IMR-90 (cell line): ENCODE measurements at regions not wholly inside any gene's neighbourhood (a gene's known extent, or its start where the extent isn't known, plus 50 kb on each side); places are given as distances from the start of the nearest gene placed in this dataset.

Source experiments
- CEBPB ChIP-seq: IDR thresholded peaks from 2 replicates; pipeline ENCODE4 v1.6.1; 2012; ENCODE audit warnings: low read depth, low read length, improper control_type of control experiment
- ELK1 ChIP-seq: fragments of 150-350 bp; IDR thresholded peaks from 2 replicates; pipeline ENCODE4 v1.6.1; 2016; ENCODE audit warnings: low read depth, mild to moderate bottlenecking, low read length, moderate library complexity, borderline replicate concordance
- POLR2A ChIP-seq: IDR thresholded peaks from 2 replicates; pipeline ENCODE4 v1.6.1; 2012; ENCODE audit warnings: mild to moderate bottlenecking, low read depth, low read length
- SMC3 ChIP-seq: fragments of 150-350 bp; IDR thresholded peaks from 2 replicates; pipeline ENCODE4 v1.6.1; 2016; ENCODE audit warnings: low read depth, mild to moderate bottlenecking, antibody characterized with exemption, low read length, moderate library complexity
- TF ChIP-seq, protein P1 (sequence below): conservative IDR thresholded peaks from 2 replicates; pipeline ENCODE4 v1.5.1; 2012; ENCODE audit warnings: mild to moderate bottlenecking, low read depth, low read length, improper control_type of control experiment

- TF ChIP-seq, protein P1, sequence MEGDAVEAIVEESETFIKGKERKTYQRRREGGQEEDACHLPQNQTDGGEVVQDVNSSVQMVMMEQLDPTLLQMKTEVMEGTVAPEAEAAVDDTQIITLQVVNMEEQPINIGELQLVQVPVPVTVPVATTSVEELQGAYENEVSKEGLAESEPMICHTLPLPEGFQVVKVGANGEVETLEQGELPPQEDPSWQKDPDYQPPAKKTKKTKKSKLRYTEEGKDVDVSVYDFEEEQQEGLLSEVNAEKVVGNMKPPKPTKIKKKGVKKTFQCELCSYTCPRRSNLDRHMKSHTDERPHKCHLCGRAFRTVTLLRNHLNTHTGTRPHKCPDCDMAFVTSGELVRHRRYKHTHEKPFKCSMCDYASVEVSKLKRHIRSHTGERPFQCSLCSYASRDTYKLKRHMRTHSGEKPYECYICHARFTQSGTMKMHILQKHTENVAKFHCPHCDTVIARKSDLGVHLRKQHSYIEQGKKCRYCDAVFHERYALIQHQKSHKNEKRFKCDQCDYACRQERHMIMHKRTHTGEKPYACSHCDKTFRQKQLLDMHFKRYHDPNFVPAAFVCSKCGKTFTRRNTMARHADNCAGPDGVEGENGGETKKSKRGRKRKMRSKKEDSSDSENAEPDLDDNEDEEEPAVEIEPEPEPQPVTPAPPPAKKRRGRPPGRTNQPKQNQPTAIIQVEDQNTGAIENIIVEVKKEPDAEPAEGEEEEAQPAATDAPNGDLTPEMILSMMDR: no peak
- TF ChIP-seq POLR2A: no peak
- TF ChIP-seq SMC3: no peak
- no peak for TF ChIP-seq CEBPB
- no peak for TF ChIP-seq ELK1
These were observed 1126.1 kb downstream of the KCNT2 start for GRCh38 chr1:195482137-195482536.
